H1 (cell line): ENCODE measurements at regions not wholly inside any gene's neighbourhood (a gene's known extent, or its start where the extent isn't known, plus 50 kb on each side); places are given as distances from the start of the nearest gene placed in this dataset.

Source experiments
- CTCF ChIA-PET: fragments of 300-600 bp; sonication (Branson Sonifier 250); formaldehyde crosslinking; loops from one replicate; lab custom pipeline; 2021; ENCODE audit not compliant: partially characterized antibody; lab: Charles Lee
- POLR2A ChIA-PET: fragments of 300-600 bp; sonication (Branson Sonifier 250); formaldehyde crosslinking; loops from one replicate; lab custom pipeline; 2021; ENCODE audit warnings: inconsistent platforms; ENCODE audit not compliant: partially characterized antibody; lab: Charles Lee
- DNase-seq, 2 experiments: peaks; one replicate each; pipeline versions ENCODE4 v3.0.0 to v3.0.0-alpha.2; 2010 to 2022; ENCODE audit warnings: low spot score in 2 of 2, low read depth in 1 of 2, mixed read lengths in 1 of 2
- FAIRE-seq: peaks from 2 replicates; lab custom pipeline; 2011; peaks lifted over from hg19 to GRCh38; lab: Jason Lieb, UNC
- H2AFZ ChIP-seq: 2 replicates; pipeline ENCODE4 v1.8.1; 2012; ENCODE audit warnings: low read length, inconsistent platforms
- H2AK5ac ChIP-seq: 2 replicates; pipeline ENCODE4 v1.6.1; 2013; ENCODE audit warnings: low read depth, low read length
- H2BK120ac ChIP-seq: replicated peaks from 2 replicates; pipeline ENCODE3; 2013; ENCODE audit warnings: low read depth, low read length, inconsistent platforms
- H2BK12ac ChIP-seq: 2 replicates; pipeline ENCODE4 v1.6.1; 2013; ENCODE audit warnings: low read depth, low read length
- H2BK15ac ChIP-seq: 2 replicates; pipeline ENCODE4 v1.6.1; 2013; ENCODE audit warnings: low read length
- H2BK20ac ChIP-seq: 2 replicates; pipeline ENCODE4 v1.6.1; 2013; ENCODE audit warnings: low read length
- H2BK5ac ChIP-seq: 2 replicates; pipeline ENCODE4 v1.6.1; 2013; ENCODE audit warnings: low read depth, low read length
- H3K14ac ChIP-seq: 2 replicates; pipeline ENCODE4 v1.6.1; 2013; ENCODE audit warnings: inconsistent platforms; ENCODE audit not compliant: insufficient read length
- H3K18ac ChIP-seq: 2 replicates; pipeline ENCODE4 v1.6.1; 2013; ENCODE audit warnings: low read length; ENCODE audit errors: extremely low read depth
- H3K23ac ChIP-seq: 2 replicates; pipeline ENCODE4 v1.6.1; 2013; ENCODE audit warnings: inconsistent platforms; ENCODE audit not compliant: insufficient read length
- H3K23me2 ChIP-seq: 2 replicates; pipeline ENCODE4 v1.6.1; 2013; ENCODE audit warnings: low read depth, low read length
- H3K27ac ChIP-seq: 2 replicates; pipeline ENCODE4 v1.6.1; 2011; ENCODE audit warnings: low read depth, low read length, inconsistent platforms
- H3K27me3 ChIP-seq, 4 experiments: replicated peaks in 1 of 4; 1 replicate in 1 of 4; 2 replicates in 3 of 4; pipeline versions ENCODE4 v1.6.1 to v1.8.1; 2011 to 2013; ENCODE audit warnings: low read length in 3 of 4, mild to moderate bottlenecking in 3 of 4, inconsistent platforms in 2 of 4, mixed read lengths in 2 of 4, moderate library complexity in 1 of 4; ENCODE audit not compliant: control insufficient read depth in 3 of 4, insufficient read depth in 3 of 4; ENCODE audit errors: extremely low read depth in 1 of 4
- H3K36me3 ChIP-seq, 4 experiments: 2 replicates each; pipeline versions ENCODE4 v1.6.1 to v1.8.1; 2011 to 2013; ENCODE audit warnings: mild to moderate bottlenecking in 4 of 4, low read length in 3 of 4, moderate library complexity in 2 of 4, control low read depth in 1 of 4, inconsistent platforms in 1 of 4; ENCODE audit not compliant: insufficient read depth in 4 of 4, control insufficient read depth in 2 of 4
- H3K4ac ChIP-seq: replicated peaks from 2 replicates; pipeline ENCODE3; 2013; ENCODE audit warnings: low read length, low read depth, mixed read lengths, inconsistent platforms; ENCODE audit not compliant: insufficient read length
- H3K4me1 ChIP-seq, 4 experiments: replicated peaks in 1 of 4; 1 replicate in 1 of 4; 2 replicates in 3 of 4; pipeline versions ENCODE4 v1.6.1 to v1.8.1; 2011 to 2013; ENCODE audit warnings: low read length in 3 of 4, inconsistent platforms in 2 of 4, mixed read lengths in 1 of 4; ENCODE audit not compliant: insufficient read depth in 4 of 4, control insufficient read depth in 3 of 4
- H3K4me2 ChIP-seq, 2 experiments: 2 replicates each; pipeline versions ENCODE4 v1.6.1 to v1.8.1; 2011 to 2013; ENCODE audit warnings: low read depth in 2 of 2, low read length in 2 of 2, control low read depth in 1 of 2, inconsistent platforms in 1 of 2, mild to moderate bottlenecking in 1 of 2; ENCODE audit not compliant: insufficient read depth in 1 of 2
- H3K4me3 ChIP-seq, 4 experiments: fragments of 200-600, 300-600 bp in 1 of 4; sonication (generic), shearing (Covaris generic), sonication (Bioruptor Twin) in 1 of 4; 2 replicates each; pipeline versions ENCODE4 v1.5.1 to v1.8.1; 2011 to 2016; ENCODE audit warnings: low read length in 4 of 4, low read depth in 3 of 4, control low read depth in 2 of 4, inconsistent platforms in 2 of 4, mild to moderate bottlenecking in 2 of 4, mixed read lengths in 1 of 4, moderate library complexity in 1 of 4; ENCODE audit not compliant: insufficient read depth in 2 of 4; ENCODE audit errors: extremely low read depth in 1 of 4
- H3K56ac ChIP-seq: replicated peaks from 2 replicates; pipeline ENCODE3; 2013; ENCODE audit warnings: low read depth, mild to moderate bottlenecking, mixed read lengths, low read length, inconsistent platforms; ENCODE audit not compliant: insufficient read length
- H3K79me1 ChIP-seq: 2 replicates; pipeline ENCODE4 v1.6.1; 2013; ENCODE audit warnings: low read depth, low read length, control low read depth
- H3K79me2 ChIP-seq, 2 experiments: 2 replicates each; pipeline versions ENCODE4 v1.6.1 to v1.8.1; 2012 to 2013; ENCODE audit warnings: low read length in 2 of 2, mild to moderate bottlenecking in 2 of 2, inconsistent platforms in 1 of 2; ENCODE audit not compliant: insufficient read depth in 2 of 2, control insufficient read depth in 1 of 2
- H3K9ac ChIP-seq, 4 experiments: replicated peaks in 1 of 4; 1 replicate in 1 of 4; 2 replicates in 3 of 4; pipeline versions ENCODE4 v1.6.1 to v1.8.1; 2011 to 2013; ENCODE audit warnings: low read depth in 3 of 4, low read length in 3 of 4, control low read depth in 2 of 4, mild to moderate bottlenecking in 2 of 4, moderate library complexity in 2 of 4, inconsistent platforms in 1 of 4; ENCODE audit errors: extremely low read depth in 1 of 4
- H3K9me3 ChIP-seq, 2 experiments: 2 replicates each; pipeline versions ENCODE4 v1.6.1 to v1.8.1; 2012 to 2013; ENCODE audit warnings: mild to moderate bottlenecking in 2 of 2, moderate library complexity in 2 of 2, control low read depth in 1 of 2, inconsistent platforms in 1 of 2, low read depth in 1 of 2, low read length in 1 of 2, mixed read lengths in 1 of 2; ENCODE audit not compliant: insufficient read depth in 2 of 2
- H4K20me1 ChIP-seq, 2 experiments: replicated peaks in 1 of 2; 2 replicates each; pipeline versions ENCODE3 to v1.8.1; 2011 to 2013; ENCODE audit warnings: inconsistent platforms in 2 of 2, low read length in 2 of 2, mild to moderate bottlenecking in 1 of 2; ENCODE audit not compliant: insufficient read depth in 2 of 2, control insufficient read depth in 1 of 2
- H4K5ac ChIP-seq: 2 replicates; pipeline ENCODE4 v1.6.1; 2013; ENCODE audit warnings: low read length, low read depth, mixed read lengths, inconsistent platforms; ENCODE audit not compliant: insufficient read length
- H4K8ac ChIP-seq: 2 replicates; pipeline ENCODE4 v1.8.0; 2013; ENCODE audit warnings: mild to moderate bottlenecking, moderate library complexity, low read length, inconsistent platforms; ENCODE audit not compliant: insufficient read depth; ENCODE audit errors: extremely low read depth
- H4K91ac ChIP-seq: replicated peaks from 2 replicates; pipeline ENCODE3; 2013; ENCODE audit warnings: low read length, mixed read lengths, inconsistent platforms; ENCODE audit not compliant: insufficient read length
- BCL11A ChIP-seq, 2 experiments: IDR thresholded peaks; one replicate each; pipeline ENCODE4 v1.6.1; 2011; ENCODE audit warnings: low read depth in 2 of 2, low read length in 2 of 2, mild to moderate bottlenecking in 2 of 2
- CEBPB ChIP-seq: IDR thresholded peaks from 2 replicates; pipeline ENCODE4 v1.6.1; 2012; ENCODE audit warnings: low read depth, low read length
- CREB1 ChIP-seq: IDR thresholded peaks from 2 replicates; pipeline ENCODE4 v1.6.1; 2012; ENCODE audit warnings: inconsistent platforms
- KDM1A ChIP-seq: fragments of 200-600, 300-600 bp; sonication (generic); IDR thresholded peaks from 2 replicates; pipeline ENCODE4 v1.7.1; 2016; ENCODE audit warnings: mild to moderate bottlenecking, low read length, borderline replicate concordance
- NANOG ChIP-seq: IDR thresholded peaks from 2 replicates; pipeline ENCODE4 v1.6.1; 2011; ENCODE audit warnings: low read length, low read depth, mild to moderate bottlenecking, inconsistent platforms; ENCODE audit not compliant: insufficient read depth, poor library complexity, severe bottlenecking
- NRF1 ChIP-seq: IDR thresholded peaks from 2 replicates; pipeline ENCODE4 v1.6.1; 2011; ENCODE audit warnings: mild to moderate bottlenecking, low read depth, low read length, improper control_type of control experiment
- POLR2A ChIP-seq, 2 experiments: IDR thresholded peaks; 1 replicate in 1 of 2; 2 replicates in 1 of 2; pipeline ENCODE4 v1.6.1; 2011; ENCODE audit warnings: low read depth in 2 of 2, low read length in 2 of 2, mild to moderate bottlenecking in 2 of 2; ENCODE audit errors: control extremely low read depth in 1 of 2
- RNF2 ChIP-seq: fragments of 200-900, 300-1000 bp; sonication (generic); IDR thresholded peaks from 2 replicates; pipeline ENCODE4 v1.7.1; 2016; ENCODE audit warnings: borderline replicate concordance, low read depth, mild to moderate bottlenecking, antibody characterized with exemption, low read length; ENCODE audit not compliant: poor library complexity, severe bottlenecking; ENCODE audit errors: missing control alignments
- RXRA ChIP-seq: IDR thresholded peaks from 2 replicates; pipeline ENCODE4 v1.6.1; 2011; ENCODE audit warnings: low read depth, mild to moderate bottlenecking, low read length, moderate library complexity; ENCODE audit not compliant: insufficient read depth
- SIX5 ChIP-seq: IDR thresholded peaks from 2 replicates; pipeline ENCODE4 v1.6.1; 2011; ENCODE audit warnings: mild to moderate bottlenecking, low read depth, low read length
- TAF7 ChIP-seq: optimal IDR thresholded peaks from 2 replicates; pipeline ENCODE3; 2011; ENCODE audit warnings: low read depth, mild to moderate bottlenecking, inconsistent platforms, low read length, moderate library complexity, borderline replicate concordance
- TCF12 ChIP-seq: IDR thresholded peaks from 2 replicates; pipeline ENCODE4 v1.6.1; 2011; ENCODE audit warnings: low read depth, mild to moderate bottlenecking, low read length
- WGBS, 2 experiments: shearing (Covaris generic) in 1 of 2; methylation state at CpG; one replicate each; pipeline versions ENCODE4 v1.1.6 to v1.1.7; 2013 to 2015; ENCODE audit warnings: low lambda C conversion rate in 2 of 2, mixed read lengths in 2 of 2, inconsistent platforms in 1 of 2, low coverage in 1 of 2, missing lambda C conversion rate in 1 of 2; ENCODE audit not compliant: insufficient replicate concordance in 2 of 2, insufficient coverage in 1 of 2, insufficient read length in 1 of 2; ENCODE audit errors: extremely low coverage in 1 of 2, missing lambda C conversion rate in 1 of 2; 5-methylcytosine and 5-hydroxymethylcytosine counted together

DNA sequence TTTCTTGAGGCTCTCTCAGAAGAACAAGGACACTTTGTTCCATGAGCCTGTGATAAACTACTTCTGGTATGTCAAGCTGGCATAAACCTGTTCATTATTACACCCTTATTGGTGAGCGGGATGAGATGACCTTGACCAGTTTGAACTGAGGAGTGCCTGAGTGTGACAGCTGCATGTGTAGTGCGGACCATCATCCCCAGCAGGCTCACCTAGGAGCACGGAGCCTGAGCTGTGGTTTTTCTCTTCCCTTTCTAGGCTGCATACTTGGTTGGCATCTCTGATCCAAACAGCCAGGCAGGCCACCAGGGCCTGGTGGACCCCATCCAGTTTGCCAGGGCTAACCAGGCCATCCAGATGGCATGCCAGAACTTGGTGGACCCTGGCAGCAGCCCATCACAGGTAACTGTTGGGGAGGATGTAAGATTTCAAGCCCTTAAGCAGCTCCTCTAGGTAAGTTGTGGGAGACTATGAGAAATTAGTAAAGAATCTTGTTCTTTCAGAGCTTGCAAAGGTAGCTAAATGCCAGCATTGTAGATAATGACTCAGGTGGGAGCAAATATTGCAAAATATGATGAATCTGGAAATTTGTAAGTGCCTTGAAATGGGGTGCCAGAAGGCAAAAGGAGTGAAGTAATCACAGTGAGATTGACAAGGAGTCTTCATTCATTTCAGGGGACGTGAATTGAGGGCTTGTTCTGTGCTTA, 288.9 kb upstream of the TPM1 start:
- no peak overlapping the region for H3K23ac ChIP-seq
- no peak overlapping the region for H3K27ac ChIP-seq
- no peak overlapping the region for H4K5ac ChIP-seq
- DNase-seq (no peak), FAIRE-seq (no peak)
- H2BK120ac ChIP-seq: no peak overlapping the region
- no peak overlapping the region for H2AK5ac ChIP-seq
- no peaks in the 10 kb centered on the region for H4K20me1 ChIP-seq
- H2AFZ ChIP-seq: no peak overlapping the region
- no peak overlapping the region for H2BK15ac ChIP-seq
- no peak overlapping the region for H3K14ac ChIP-seq
- H3K4me2 ChIP-seq: no peak overlapping the region
- H4K91ac ChIP-seq: no peak overlapping the region
- H3K23me2 ChIP-seq: no peaks in the 10 kb centered on the region
- H2BK20ac ChIP-seq: no peak overlapping the region
- POLR2A ChIA-PET: no interaction called here
- no peaks in the 10 kb centered on the region for H3K27me3 ChIP-seq
- H3K56ac ChIP-seq: no peak overlapping the region
- no peak overlapping the region for H3K18ac ChIP-seq
- no peak overlapping the region for H2BK12ac ChIP-seq
- CTCF ChIA-PET: interaction anchor here (4.2 to 7.4 kb wide), 2 partner anchors 8 to 11 kb away, joined by 19 to 49 read pairs; no protein-coding TSS in a partner anchor
- no peaks in the 10 kb centered on the region for H3K79me1 ChIP-seq
- no peak overlapping the region for H4K8ac ChIP-seq
- H2BK5ac ChIP-seq: no peak overlapping the region
- 95% methylated on average over 4 of the region's 4 CpGs; no CpG with 5 or more reads in 1 of the 2 experiments for WGBS, 2 experiments
- H3K4me3 ChIP-seq: no peak overlapping the region
- no peak overlapping the region for H3K9ac ChIP-seq
- no peak overlapping the region for H3K4ac ChIP-seq
- peaks cover 8 to 22% (median 16%) of the 10 kb centered on the region in 4 experiments for H3K4me1 ChIP-seq
- H3K36me3 ChIP-seq: no peaks in the 10 kb centered on the region
- no peaks in the 10 kb centered on the region for H3K9me3 ChIP-seq
- no peaks in the 10 kb centered on the region for H3K79me2 ChIP-seq
- TF ChIP-seq SIX5: no peak
- no peak for TF ChIP-seq CREB1
- no peak for TF ChIP-seq CEBPB
- TF ChIP-seq TAF7: no peak
- no peak for TF ChIP-seq RNF2
- no peak for TF ChIP-seq BCL11A (IDR thresholded peaks at IDR 0.05; ENCODE audit: low read depth in 2 of 2, low read length in 2 of 2)
- TF ChIP-seq NANOG: no peak
- no peak for TF ChIP-seq TCF12
- no peak for TF ChIP-seq RXRA
- TF ChIP-seq NRF1: no peak
- no peak for TF ChIP-seq POLR2A (IDR thresholded peaks at IDR 0.05; ENCODE audit: control extremely low read depth in 1 of 2, low read depth in 2 of 2, low read length in 2 of 2)
- no peak for TF ChIP-seq KDM1A
